Spleen (tissue), 7 donors: ENCODE measurements at regions not wholly inside any gene's neighbourhood (a gene's known extent, or its start where the extent isn't known, plus 50 kb on each side); places are given as distances from the start of the nearest gene placed in this dataset.

Experiments used
- CTCF ChIP-seq, 11 experiments: fragments of 200-600 bp in 7 of 11; fragments of 450-650 bp in 4 of 11; sonication (generic) in 4 of 11; IDR thresholded peaks in 8 of 11; conservative IDR thresholded peaks in 3 of 11; 1 replicate in 7 of 11; 2 replicates in 4 of 11; pipeline versions ENCODE4 v1.4.0 to v1.8.0; 2016 to 2021; ENCODE audit warnings: antibody characterized with exemption in 11 of 11, inconsistent platforms in 4 of 11, mild to moderate bottlenecking in 1 of 11
- POLR2A ChIP-seq, 3 donors: fragments of 450-650 bp; IDR thresholded peaks; one replicate each; pipeline ENCODE4 v1.5.1; 2017; ENCODE audit warnings: antibody characterized with exemption in 3 of 3, mild to moderate bottlenecking in 1 of 3
- POLR2AphosphoS5 ChIP-seq, 3 donors: sonication (generic); formaldehyde crosslinking; IDR thresholded peaks; one replicate each; pipeline ENCODE4 v1.5.1; 2017; ENCODE audit warnings: antibody characterized with exemption in 3 of 3
- donor health status: DM: no; HTN: no; CAD: no; lungs with moderate emphysema.
- donor health status: DM: no; HTN: no; CAD: no.
- donor health status: DM: no; HTN: no; CAD: no.

GRCh38 chr4:166519774-166520173 is 646.7 kb downstream of the TLL1 start:
- TF ChIP-seq CTCF (IDR thresholded peaks at IDR 0.05 in 8 of 11, conservative IDR thresholded peaks at IDR 0.05 in 3 of 11), result no peak
- no peak for TF ChIP-seq POLR2AphosphoS5 (IDR thresholded peaks at IDR 0.05)
- no peak for TF ChIP-seq POLR2A (IDR thresholded peaks at IDR 0.05)
